Activated CD4-positive, alpha-beta T cell treated with anti-CD3 and anti-CD28 coated beads, Interleukin-2, amount 50 U/mL, for 16 hours (primary cell): ENCODE measurements at regions not wholly inside any gene's neighbourhood (a gene's known extent, or its start where the extent isn't known, plus 50 kb on each side); places are given as distances from the start of the nearest gene placed in this dataset.
"Not testable (repeated sequence)": the region's sequence is repeated elsewhere in the genome, so short reads cannot be mapped to it uniquely, and the experiment has no call there.

Experiments used
- DNase-seq: peaks from one replicate; pipeline ENCODE4 v3.0.0-alpha.2; 2020

- DNase-seq, result no peak
Measured at GRCh38 chr3:115397433-115397832, 225.9 kb upstream of the GAP43 start.

GRCh38 chr3:115398506-115398905 lies 224.8 kb upstream of the GAP43 start:
- no peak for DNase-seq

GRCh38 chr3:115399750-115400149 lies 223.6 kb upstream of the GAP43 start:
- DNase-seq, result no peak

GRCh38 chr3:115401298-115401697 lies 222.0 kb upstream of the GAP43 start:
- no peak for DNase-seq

GRCh38 chr3:115401851-115402501 lies 221.3 kb upstream of the GAP43 start:
- DNase-seq, result no peak

- no peak for DNase-seq
Measured at GRCh38 chr3:115402651-115403050, 220.7 kb upstream of the GAP43 start.

- no peak for DNase-seq
Measured at GRCh38 chr3:115403786-115404185, 219.5 kb upstream of the GAP43 start.

- no peak for DNase-seq
Measured at GRCh38 chr3:115409596-115409995, 213.7 kb upstream of the GAP43 start.

GRCh38 chr3:115414610-115415009 lies 208.7 kb upstream of the GAP43 start:
- DNase-seq, result not testable (repeated sequence)

GRCh38 chr3:115415246-115415996 lies 207.9 kb upstream of the GAP43 start:
- no peak for DNase-seq

- DNase-seq, result no peak
Measured at GRCh38 chr3:115418583-115418982, 204.7 kb upstream of the GAP43 start.

GRCh38 chr3:115420086-115420485 lies 203.2 kb upstream of the GAP43 start:
- DNase-seq, result no peak

- DNase-seq, result no peak
Measured at GRCh38 chr3:115423170-115423569, 200.1 kb upstream of the GAP43 start.

- no peak for DNase-seq
Measured at GRCh38 chr3:115428841-115429240, 194.5 kb upstream of the GAP43 start.

GRCh38 chr3:115436767-115437301 lies 186.5 kb upstream of the GAP43 start:
- DNase-seq, result no peak

- DNase-seq, result no peak
Measured at GRCh38 chr3:115438799-115439198, 184.5 kb upstream of the GAP43 start.

GRCh38 chr3:115445559-115445958 lies 177.8 kb upstream of the GAP43 start:
- DNase-seq, result no peak

- no peak for DNase-seq
Measured at GRCh38 chr3:115448851-115449250, 174.5 kb upstream of the GAP43 start.

- no peak for DNase-seq
Measured at GRCh38 chr3:115450036-115450435, 173.3 kb upstream of the GAP43 start.

GRCh38 chr3:115464036-115464435 lies 159.3 kb upstream of the GAP43 start:
- no peak for DNase-seq

- DNase-seq, result no peak
Measured at GRCh38 chr3:115469649-115470048, 153.7 kb upstream of the GAP43 start.

- no peak for DNase-seq
Measured at GRCh38 chr3:115470254-115470653, 153.1 kb upstream of the GAP43 start.

GRCh38 chr3:115475178-115476041 lies 147.9 kb upstream of the GAP43 start:
- no peak for DNase-seq
